H9 (cell line): ENCODE measurements at regions not wholly inside any gene's neighbourhood (a gene's known extent, or its start where the extent isn't known, plus 50 kb on each side); places are given as distances from the start of the nearest gene placed in this dataset.

Source experiments
- DNase-seq: peaks from one replicate; pipeline ENCODE4 v3.0.0-alpha.2; 2017
- H2AFZ ChIP-seq: one replicate; pipeline ENCODE4 v1.6.1; 2013; ENCODE audit warnings: mild to moderate bottlenecking, low read length, control low read depth, moderate library complexity
- H2AK5ac ChIP-seq: 2 replicates; pipeline ENCODE4 v1.6.1; 2013; ENCODE audit warnings: low read length, control low read depth, mixed read lengths; ENCODE audit not compliant: insufficient read length
- H2BK120ac ChIP-seq: one replicate; pipeline ENCODE4 v1.6.1; 2013; ENCODE audit warnings: low read depth, mild to moderate bottlenecking, low read length, control low read depth, inconsistent platforms; ENCODE audit not compliant: poor library complexity, severe bottlenecking
- H2BK12ac ChIP-seq: 2 replicates; pipeline ENCODE4 v1.6.1; 2013; ENCODE audit warnings: low read length, control low read depth, mixed read lengths, low read depth; ENCODE audit not compliant: insufficient read length
- H2BK15ac ChIP-seq: 2 replicates; pipeline ENCODE4 v1.6.1; 2013; ENCODE audit warnings: low read depth, low read length, control low read depth
- H2BK20ac ChIP-seq: one replicate; pipeline ENCODE4 v1.6.1; 2013; ENCODE audit warnings: low read depth, mild to moderate bottlenecking, low read length, control low read depth, inconsistent platforms; ENCODE audit not compliant: poor library complexity, severe bottlenecking
- H2BK5ac ChIP-seq: 2 replicates; pipeline ENCODE4 v1.6.1; 2013; ENCODE audit warnings: low read length, control low read depth, mixed read lengths; ENCODE audit not compliant: insufficient read length
- H3K14ac ChIP-seq: 2 replicates; pipeline ENCODE4 v1.6.1; 2013; ENCODE audit warnings: low read length, control low read depth; ENCODE audit not compliant: insufficient read depth
- H3K18ac ChIP-seq: 2 replicates; pipeline ENCODE4 v1.6.1; 2013; ENCODE audit warnings: low read depth, mild to moderate bottlenecking, mixed read lengths, low read length, control low read depth; ENCODE audit not compliant: insufficient read length
- H3K23ac ChIP-seq: 2 replicates; pipeline ENCODE4 v1.6.1; 2013; ENCODE audit warnings: low read length, control low read depth, mixed read lengths, low read depth; ENCODE audit not compliant: insufficient read length
- H3K23me2 ChIP-seq: 2 replicates; pipeline ENCODE4 v1.6.1; 2013; ENCODE audit warnings: low read depth, mild to moderate bottlenecking, mixed read lengths, low read length, control low read depth; ENCODE audit not compliant: insufficient read length, poor library complexity, severe bottlenecking
- H3K27ac ChIP-seq: 2 replicates; pipeline ENCODE4 v1.5.1; 2013; ENCODE audit warnings: low read length, control low read depth, mixed read lengths, low read depth; ENCODE audit not compliant: insufficient read length
- H3K27me3 ChIP-seq: 2 replicates; pipeline ENCODE4 v1.6.1; 2013; ENCODE audit warnings: low read length, control low read depth, inconsistent platforms; ENCODE audit not compliant: insufficient read depth
- H3K4ac ChIP-seq: 2 replicates; pipeline ENCODE4 v1.6.1; 2013; ENCODE audit warnings: low read depth, mild to moderate bottlenecking, control low read depth, inconsistent platforms, low read length, moderate library complexity
- H3K4me1 ChIP-seq: 2 replicates; pipeline ENCODE4 v1.6.1; 2013; ENCODE audit warnings: low read length, control low read depth, inconsistent platforms; ENCODE audit not compliant: insufficient read depth
- H3K4me2 ChIP-seq: 2 replicates; pipeline ENCODE4 v1.6.1; 2013; ENCODE audit warnings: low read length, control low read depth, mixed read lengths; ENCODE audit not compliant: insufficient read length, insufficient read depth
- H3K56ac ChIP-seq: 2 replicates; pipeline ENCODE4 v1.6.1; 2013; ENCODE audit warnings: low read depth, mild to moderate bottlenecking, mixed read lengths, low read length, control low read depth; ENCODE audit not compliant: insufficient read length
- H3K79me1 ChIP-seq: 2 replicates; pipeline ENCODE4 v1.6.1; 2013; ENCODE audit warnings: low read depth, mild to moderate bottlenecking, moderate library complexity, low read length, control low read depth, inconsistent platforms; ENCODE audit not compliant: insufficient read depth, poor library complexity, severe bottlenecking
- H3K79me2 ChIP-seq: 2 replicates; pipeline ENCODE4 v1.6.1; 2013; ENCODE audit warnings: low read length, control low read depth, inconsistent platforms; ENCODE audit not compliant: insufficient read depth
- H3K9ac ChIP-seq: 2 replicates; pipeline ENCODE4 v1.6.1; 2013; ENCODE audit warnings: low read length, control low read depth, mixed read lengths; ENCODE audit not compliant: insufficient read length; ENCODE audit errors: extremely low read depth
- H3K9me3 ChIP-seq: one replicate; pipeline ENCODE4 v1.6.1; 2013; ENCODE audit warnings: low read depth, low read length, inconsistent platforms; ENCODE audit not compliant: control insufficient read depth
- H3T11ph ChIP-seq: one replicate; pipeline ENCODE4 v1.6.1; 2013; ENCODE audit warnings: mild to moderate bottlenecking, low read length, control low read depth, inconsistent platforms
- H4K20me1 ChIP-seq: one replicate; pipeline ENCODE4 v1.6.1; 2013; ENCODE audit not compliant: control insufficient read depth, insufficient read length, insufficient read depth
- H4K5ac ChIP-seq: 2 replicates; pipeline ENCODE4 v1.6.1; 2013; ENCODE audit warnings: low read depth, mild to moderate bottlenecking, mixed read lengths, low read length, control low read depth; ENCODE audit not compliant: insufficient read length
- H4K8ac ChIP-seq: replicated peaks from 2 replicates; pipeline ENCODE4 v1.6.1; 2013; ENCODE audit warnings: low read length, control low read depth, mixed read lengths, low read depth; ENCODE audit not compliant: insufficient read length
- H4K91ac ChIP-seq: 2 replicates; pipeline ENCODE4 v1.6.1; 2013; ENCODE audit warnings: low read depth, mild to moderate bottlenecking, moderate library complexity, mixed read lengths, low read length, control low read depth; ENCODE audit not compliant: insufficient read length
- H3K27ac Mint-ChIP-seq, 3 experiments: 2 replicates in 2 of 3; 3 replicates in 1 of 3; pipeline ENCODE4 v1.8.0; 2020 to 2021; ENCODE audit warnings: mixed read lengths in 3 of 3, mild to moderate bottlenecking in 1 of 3, moderate library complexity in 1 of 3
- H3K27me3 Mint-ChIP-seq: 2 replicates; pipeline ENCODE4 v1.8.0; 2021; ENCODE audit warnings: low read depth, mild to moderate bottlenecking, moderate library complexity, mixed read lengths
- H3K36me3 Mint-ChIP-seq, 3 experiments: 2 replicates in 2 of 3; 3 replicates in 1 of 3; pipeline ENCODE4 v1.8.0; 2020 to 2021; ENCODE audit warnings: low read depth in 3 of 3, mixed read lengths in 3 of 3; ENCODE audit not compliant: insufficient read depth in 1 of 3
- H3K4me1 Mint-ChIP-seq, 2 experiments: 2 replicates each; pipeline ENCODE4 v1.8.0; 2020; ENCODE audit warnings: mixed read lengths in 2 of 2
- H3K4me3 Mint-ChIP-seq, 2 experiments: 2 replicates in 1 of 2; 3 replicates in 1 of 2; pipeline ENCODE4 v1.8.0; 2020 to 2021; ENCODE audit warnings: mild to moderate bottlenecking in 2 of 2, mixed read lengths in 2 of 2, moderate library complexity in 1 of 2
- H3K9me3 Mint-ChIP-seq, 2 experiments: 2 replicates in 1 of 2; 3 replicates in 1 of 2; pipeline ENCODE4 v1.8.0; 2020; ENCODE audit warnings: mild to moderate bottlenecking in 2 of 2, mixed read lengths in 2 of 2, moderate library complexity in 1 of 2
- WGBS: extraction: QIAGEN DNeasy Blood & Tissue Kit; methylation state at CpG from one replicate; pipeline ENCODE4 v1.1.7; 2013; ENCODE audit warnings: missing lambda C conversion rate, low lambda C conversion rate, mixed read lengths; ENCODE audit not compliant: insufficient read length; ENCODE audit errors: extremely low coverage; 5-methylcytosine and 5-hydroxymethylcytosine counted together
- TF ChIP-seq, protein P1 (sequence below): fragments of 200-600 bp; sonication (generic); conservative IDR thresholded peaks from 3 replicates; pipeline ENCODE4 v1.8.0; 2021; ENCODE audit warnings: antibody characterized with exemption, mild to moderate bottlenecking

DNA sequence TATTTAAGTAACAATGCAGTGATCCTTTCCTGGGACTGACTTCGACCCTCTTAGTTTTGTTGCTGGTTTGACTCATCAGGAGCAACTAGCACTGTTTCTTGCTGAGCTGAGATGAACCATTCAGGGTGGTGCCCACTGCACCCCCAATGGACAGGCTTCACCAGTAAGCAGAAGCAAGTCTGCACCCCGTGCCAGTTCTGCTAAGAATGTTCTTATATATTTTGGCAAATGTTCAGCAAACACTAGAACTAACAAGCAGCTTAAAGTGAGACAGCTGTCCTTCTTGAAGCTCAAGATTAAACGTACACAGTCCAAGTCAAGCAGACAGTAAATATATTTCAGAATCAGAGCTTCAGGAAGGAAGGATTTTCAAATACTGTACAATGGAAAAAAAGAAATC is 561.3 kb upstream of the CDH4 start:
- Histone ChIP-seq H3K27ac (no peak overlapping the region), H3K4ac (no peak overlapping the region), H3K4me1 (peaks cover 9% of the 10 kb centered on the region), H3K9me3 (no peaks in the 10 kb centered on the region), H3T11ph (no peak overlapping the region), H2AFZ (no peak overlapping the region), H3K18ac (no peak overlapping the region), H2BK12ac (no peak overlapping the region), H4K8ac (no peak overlapping the region), H3K4me2 (no peak overlapping the region), H3K27me3 (no peaks in the 10 kb centered on the region), H2AK5ac (no peak overlapping the region), H3K9ac (no peak overlapping the region), H4K20me1 (no peaks in the 10 kb centered on the region), H2BK20ac (no peak overlapping the region), H2BK120ac (no peak overlapping the region), H2BK5ac (no peak overlapping the region), H3K23me2 (no peaks in the 10 kb centered on the region), H3K79me1 (no peaks in the 10 kb centered on the region), H3K23ac (no peak overlapping the region), H3K14ac (no peak overlapping the region), H2BK15ac (no peak overlapping the region), H3K79me2 (no peaks in the 10 kb centered on the region), H4K5ac (no peak overlapping the region), H3K56ac (no peak overlapping the region), H4K91ac (no peak overlapping the region)
- peak overlapping the region in 1 of 3 experiments; percentile 28; a peak in 1 of 7 replicates for H3K27ac Mint-ChIP-seq
- H3K4me3 Mint-ChIP-seq: no peak overlapping the region
- H3K36me3 Mint-ChIP-seq: no peaks in the 10 kb centered on the region; a peak in 1 of 7 replicates
- WGBS: no CpG with 5 or more reads among the region's 3 CpGs
- H3K27me3 Mint-ChIP-seq: no peaks in the 10 kb centered on the region
- DNase-seq: no peak
- TF ChIP-seq, protein P1, sequence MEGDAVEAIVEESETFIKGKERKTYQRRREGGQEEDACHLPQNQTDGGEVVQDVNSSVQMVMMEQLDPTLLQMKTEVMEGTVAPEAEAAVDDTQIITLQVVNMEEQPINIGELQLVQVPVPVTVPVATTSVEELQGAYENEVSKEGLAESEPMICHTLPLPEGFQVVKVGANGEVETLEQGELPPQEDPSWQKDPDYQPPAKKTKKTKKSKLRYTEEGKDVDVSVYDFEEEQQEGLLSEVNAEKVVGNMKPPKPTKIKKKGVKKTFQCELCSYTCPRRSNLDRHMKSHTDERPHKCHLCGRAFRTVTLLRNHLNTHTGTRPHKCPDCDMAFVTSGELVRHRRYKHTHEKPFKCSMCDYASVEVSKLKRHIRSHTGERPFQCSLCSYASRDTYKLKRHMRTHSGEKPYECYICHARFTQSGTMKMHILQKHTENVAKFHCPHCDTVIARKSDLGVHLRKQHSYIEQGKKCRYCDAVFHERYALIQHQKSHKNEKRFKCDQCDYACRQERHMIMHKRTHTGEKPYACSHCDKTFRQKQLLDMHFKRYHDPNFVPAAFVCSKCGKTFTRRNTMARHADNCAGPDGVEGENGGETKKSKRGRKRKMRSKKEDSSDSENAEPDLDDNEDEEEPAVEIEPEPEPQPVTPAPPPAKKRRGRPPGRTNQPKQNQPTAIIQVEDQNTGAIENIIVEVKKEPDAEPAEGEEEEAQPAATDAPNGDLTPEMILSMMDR: no peak
- H3K4me1 Mint-ChIP-seq: peaks cover 55 to 57% of the 10 kb centered on the region in 2 experiments
- H3K9me3 Mint-ChIP-seq: no peaks in the 10 kb centered on the region
